ENCODE measurements at regions not wholly inside any gene's neighbourhood (a gene's known extent, or its start where the extent isn't known, plus 50 kb on each side); places are given as distances from the start of the nearest gene placed in this dataset.

DNA sequence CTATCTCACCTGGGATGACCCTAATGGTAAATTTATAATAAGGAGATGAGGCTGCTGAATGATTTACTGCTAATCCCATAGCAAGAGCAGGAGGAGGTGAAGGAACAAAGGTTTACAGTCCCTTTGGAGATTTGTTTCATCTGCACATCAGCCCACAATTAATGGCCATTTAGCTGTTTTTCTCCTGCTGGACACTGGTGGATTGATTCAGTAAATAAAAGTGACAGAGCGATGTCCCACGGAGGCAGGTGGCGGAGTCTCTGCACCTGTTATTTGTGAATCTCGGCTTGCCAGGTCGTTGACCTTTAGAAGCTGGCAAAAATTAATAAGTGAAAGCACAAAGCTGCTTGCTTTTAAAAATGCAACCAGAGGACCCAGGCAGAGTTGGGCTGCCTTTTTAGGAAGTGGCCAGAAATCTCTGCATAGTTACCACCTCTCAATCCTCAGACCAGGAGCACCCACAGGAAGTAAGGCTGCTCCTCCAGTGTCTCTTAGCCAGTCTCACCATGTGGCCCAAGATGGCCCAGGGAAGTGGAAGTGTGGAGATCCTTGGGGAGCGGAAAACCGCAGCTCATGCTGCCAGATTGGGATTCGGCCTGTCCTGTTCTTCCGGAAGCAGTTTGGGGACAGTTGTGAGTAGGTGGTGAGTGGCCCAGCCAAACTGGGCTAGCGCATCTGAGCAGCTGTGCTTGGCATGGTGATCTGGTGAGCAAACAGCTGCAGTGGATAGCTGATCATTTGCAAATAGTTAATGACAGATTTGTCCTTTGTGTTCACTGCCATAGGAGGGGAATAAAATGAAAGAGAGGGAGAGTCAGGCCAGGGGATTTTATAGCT lies 1005.7 kb upstream of the PIK3C3 start:
- peak; percentile 39 for DNase-seq (ENCODE audit: low read depth)

DNA sequence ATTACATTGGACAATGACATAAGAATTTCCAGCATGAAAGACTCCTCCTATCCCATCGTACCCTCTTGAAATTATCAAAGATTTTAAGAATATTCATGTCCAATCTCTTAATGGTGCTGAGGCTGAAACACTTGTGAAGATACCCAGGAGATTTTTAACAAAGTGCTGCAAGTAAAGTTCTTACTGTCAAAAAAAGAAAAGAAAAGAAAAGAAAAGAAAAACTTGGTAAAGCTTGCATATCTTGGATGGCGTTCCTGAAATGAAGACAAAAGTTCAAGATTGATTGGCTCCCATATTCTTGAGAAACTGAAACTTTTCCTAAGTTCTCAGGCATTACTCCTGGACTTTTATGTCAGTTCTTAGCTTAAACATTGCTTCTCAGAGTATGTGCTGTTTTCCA lies 1010.5 kb upstream of the PIK3C3 start:
- DNase-seq (ENCODE audit: low read depth) = no peak

DNA sequence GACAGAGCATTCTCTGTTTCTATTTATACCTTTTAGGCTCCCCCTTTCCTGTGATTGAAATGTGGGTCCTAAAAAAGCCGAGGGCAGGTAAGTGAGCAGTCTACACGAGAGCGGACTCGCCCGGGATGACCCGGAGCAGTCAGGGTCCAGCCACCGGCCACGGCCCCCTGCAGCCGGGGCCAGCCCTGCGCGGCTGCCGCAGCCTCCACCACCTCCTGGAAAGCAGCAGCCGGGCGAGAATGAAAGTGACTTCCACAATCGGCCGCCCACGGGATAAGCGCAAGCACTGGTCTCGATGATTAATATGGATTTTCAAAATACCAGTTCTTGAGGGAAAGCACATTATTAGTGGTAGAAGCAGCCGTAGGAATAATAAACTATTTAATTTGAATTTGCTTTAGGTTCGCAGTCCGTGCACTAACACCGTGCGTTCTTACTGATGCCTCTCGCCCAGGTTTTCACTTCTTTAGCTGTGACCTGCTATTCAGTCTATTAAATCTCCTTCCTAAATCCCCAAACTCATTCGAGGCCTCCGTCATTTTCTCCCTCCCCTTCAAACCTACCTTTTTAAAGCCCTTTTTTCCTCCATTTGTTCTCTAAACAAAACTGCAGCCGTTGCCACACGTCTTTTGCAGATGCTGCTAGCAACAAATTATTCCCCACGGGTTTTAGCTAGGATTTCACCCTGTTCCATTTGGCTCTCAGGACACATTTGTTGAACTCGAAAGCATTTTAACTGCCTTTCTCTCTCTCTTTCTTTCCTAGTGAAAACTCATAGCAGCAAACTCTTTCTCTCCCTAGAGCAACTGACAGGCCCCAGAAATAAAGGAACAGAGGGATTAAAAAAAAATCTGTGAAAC lies 1015.1 kb upstream of the PIK3C3 start:
- peak; percentile 26 for DNase-seq (ENCODE audit: low read depth)

DNA sequence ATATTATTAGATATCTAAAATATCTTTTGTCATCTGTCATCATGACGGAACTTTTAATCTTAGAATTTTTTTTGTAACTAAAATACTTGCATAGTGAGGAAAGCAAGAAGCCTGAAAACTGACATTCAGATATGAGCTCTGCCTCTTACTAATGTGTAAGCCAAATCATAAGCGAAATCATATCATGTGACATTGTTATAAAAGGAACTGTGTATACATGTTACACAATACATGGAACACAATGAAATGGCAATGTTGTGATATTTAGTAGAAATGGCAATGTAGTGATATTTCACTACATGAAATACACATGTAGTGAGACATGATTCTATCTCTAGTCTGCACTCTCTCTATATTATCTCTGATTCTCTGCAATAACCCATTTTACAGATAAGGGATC lies 1016.4 kb upstream of the PIK3C3 start:
- DNase-seq (ENCODE audit: low read depth) = no peak

DNA sequence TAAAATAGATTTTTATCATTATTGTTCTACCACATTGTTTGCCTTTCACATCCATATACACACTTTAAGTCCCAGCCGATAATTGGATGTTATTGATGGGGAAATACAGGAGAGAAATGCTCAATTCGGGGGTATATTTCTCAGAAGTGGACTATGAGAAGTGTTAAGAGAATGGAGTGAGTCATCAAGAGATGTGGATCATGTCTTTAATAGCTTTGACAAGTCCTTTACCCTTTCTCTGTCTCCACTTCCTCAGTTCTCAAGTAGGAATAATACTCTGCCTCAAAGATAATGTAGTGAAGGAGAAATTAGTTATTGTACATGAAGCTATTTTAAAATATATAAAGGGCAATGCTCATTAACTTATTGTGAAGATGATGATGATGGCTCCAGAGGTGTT lies 1017.6 kb upstream of the PIK3C3 start:
- DNase-seq (ENCODE audit: low read depth) = no peak

DNA sequence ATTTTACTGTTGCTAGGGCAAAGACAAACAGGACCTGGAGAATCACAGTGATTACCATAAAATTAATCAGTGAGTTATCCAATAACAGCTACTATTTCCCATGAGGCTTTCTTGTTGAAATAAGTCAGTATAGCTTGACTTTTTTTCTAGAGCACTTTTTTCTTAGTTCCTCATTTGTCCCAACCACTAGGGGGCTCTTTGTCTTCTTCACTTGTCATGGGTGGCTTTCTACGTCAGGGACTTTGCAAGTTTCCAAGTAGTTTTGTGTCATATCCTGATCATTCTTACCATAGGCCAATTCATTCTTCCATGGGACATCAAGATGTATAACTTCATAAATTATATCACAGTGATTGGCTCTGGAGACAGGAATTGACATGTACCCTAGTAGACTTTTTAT lies 1019.6 kb upstream of the PIK3C3 start:
- DNase-seq (ENCODE audit: low read depth) = peak; percentile 26

DNA sequence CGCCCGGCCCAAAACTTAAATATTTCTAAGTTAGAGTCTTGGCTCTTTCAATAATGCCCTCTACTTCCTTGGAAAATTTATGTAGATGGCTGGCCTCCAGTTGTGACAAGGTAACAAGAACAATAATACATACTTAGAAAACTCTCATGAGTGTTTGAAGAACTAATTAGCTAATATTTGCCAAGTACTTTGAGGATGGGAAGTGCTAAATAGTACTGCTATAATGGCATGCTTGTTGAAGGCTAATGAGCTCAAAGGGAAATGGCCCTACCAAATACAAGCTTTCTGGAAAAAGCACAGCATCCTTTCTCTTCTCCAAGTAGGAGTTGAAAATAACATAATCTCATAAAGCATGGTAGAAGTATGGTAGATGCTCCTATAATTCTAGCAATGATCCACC lies 1022.2 kb upstream of the PIK3C3 start:
- DNase-seq (ENCODE audit: low read depth) = no peak

DNA sequence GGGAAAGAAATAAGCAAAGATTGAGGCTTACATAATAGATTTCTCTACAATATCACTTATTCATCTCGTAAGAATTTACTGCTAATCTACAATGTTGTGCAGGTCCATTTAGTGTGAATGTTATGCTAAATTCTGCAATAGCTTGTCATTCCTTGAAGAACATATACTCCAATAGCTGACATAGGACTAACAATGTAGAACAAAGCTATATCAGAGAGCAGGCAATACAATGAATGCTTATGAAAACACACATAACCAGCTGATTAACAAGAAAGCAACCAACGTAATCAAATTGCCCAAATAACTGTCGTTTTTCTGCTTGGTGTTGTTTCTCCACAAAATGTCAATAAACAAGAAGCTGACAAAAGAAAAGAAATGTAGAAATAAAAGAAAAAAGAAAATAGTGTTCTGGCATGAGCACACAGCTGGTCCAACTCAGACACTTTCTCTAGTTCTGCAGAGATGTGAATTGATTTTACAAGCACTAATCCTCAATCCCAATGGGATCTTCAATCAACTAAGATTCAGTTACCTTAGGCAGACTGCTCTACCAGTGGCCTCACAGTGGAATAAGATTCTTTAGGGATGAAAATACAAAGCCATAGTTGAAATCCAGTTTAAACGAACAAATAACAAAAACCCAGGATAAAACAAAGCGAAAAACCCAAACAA lies 1024.7 kb upstream of the PIK3C3 start:
- DNase-seq (ENCODE audit: low read depth) = no peak

DNA sequence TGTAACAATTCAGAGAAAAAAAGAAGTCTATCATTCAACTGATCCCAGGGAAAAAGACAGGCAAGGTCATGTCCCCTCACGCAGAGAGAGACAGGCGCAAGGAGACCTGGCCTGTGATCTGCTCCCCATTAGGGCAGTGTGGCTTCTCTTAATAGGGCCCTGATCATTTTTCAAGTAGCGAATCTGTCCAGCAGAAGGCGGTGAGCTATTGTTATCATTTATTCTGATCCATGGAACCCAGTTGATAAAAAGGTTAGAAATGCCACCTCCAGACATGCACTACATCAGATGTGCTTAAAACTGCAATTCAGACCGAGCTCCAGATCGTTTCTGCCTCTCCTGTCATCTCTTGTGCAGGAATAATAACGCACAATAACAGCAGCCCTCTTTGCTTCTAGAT lies 1025.6 kb upstream of the PIK3C3 start:
- no peak for DNase-seq (ENCODE audit: low read depth)

DNA sequence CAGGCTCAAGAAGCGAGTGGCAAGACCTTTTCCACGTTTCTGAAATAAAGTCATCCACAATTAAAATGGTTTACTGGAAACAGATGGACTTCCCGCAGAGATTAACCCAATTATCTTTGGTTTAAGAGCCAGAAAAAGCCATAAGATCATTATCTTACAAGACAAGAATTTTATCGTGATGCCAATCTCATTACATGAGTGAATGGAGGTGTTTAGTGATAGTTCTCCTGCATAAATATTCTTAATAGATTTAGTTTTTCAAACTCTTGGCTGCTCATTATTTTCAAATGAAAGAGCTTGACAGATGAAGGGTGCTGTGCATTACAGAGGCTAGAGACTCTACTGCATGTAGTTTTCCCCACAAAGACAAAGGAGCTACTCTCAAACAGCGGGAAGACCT lies 1028.4 kb upstream of the PIK3C3 start:
- peak; percentile 41 for DNase-seq (ENCODE audit: low read depth)

DNA sequence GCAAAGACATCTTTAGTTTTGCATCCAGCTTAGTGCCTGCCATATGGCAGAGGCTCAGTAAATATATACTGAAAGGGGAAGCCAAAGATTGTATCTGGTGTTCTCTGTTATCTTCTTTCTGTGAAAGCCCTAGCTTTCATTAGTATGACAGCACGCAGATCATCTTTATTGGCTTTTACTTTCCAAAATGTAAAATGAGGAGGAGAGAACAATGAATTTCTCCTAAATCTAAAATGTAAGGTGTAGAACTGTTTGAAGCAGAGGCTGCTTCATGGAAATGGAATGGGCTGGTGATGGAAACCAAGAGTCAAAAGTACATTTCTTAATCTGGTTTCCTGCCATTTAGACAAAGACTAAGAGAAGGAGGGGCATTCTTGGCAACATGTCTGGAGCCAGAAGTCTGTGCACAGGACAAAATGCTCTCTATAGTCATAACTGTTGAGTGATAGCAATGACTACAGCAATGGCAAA lies 1029.9 kb upstream of the PIK3C3 start:
- no peak for DNase-seq (ENCODE audit: low read depth)

DNA sequence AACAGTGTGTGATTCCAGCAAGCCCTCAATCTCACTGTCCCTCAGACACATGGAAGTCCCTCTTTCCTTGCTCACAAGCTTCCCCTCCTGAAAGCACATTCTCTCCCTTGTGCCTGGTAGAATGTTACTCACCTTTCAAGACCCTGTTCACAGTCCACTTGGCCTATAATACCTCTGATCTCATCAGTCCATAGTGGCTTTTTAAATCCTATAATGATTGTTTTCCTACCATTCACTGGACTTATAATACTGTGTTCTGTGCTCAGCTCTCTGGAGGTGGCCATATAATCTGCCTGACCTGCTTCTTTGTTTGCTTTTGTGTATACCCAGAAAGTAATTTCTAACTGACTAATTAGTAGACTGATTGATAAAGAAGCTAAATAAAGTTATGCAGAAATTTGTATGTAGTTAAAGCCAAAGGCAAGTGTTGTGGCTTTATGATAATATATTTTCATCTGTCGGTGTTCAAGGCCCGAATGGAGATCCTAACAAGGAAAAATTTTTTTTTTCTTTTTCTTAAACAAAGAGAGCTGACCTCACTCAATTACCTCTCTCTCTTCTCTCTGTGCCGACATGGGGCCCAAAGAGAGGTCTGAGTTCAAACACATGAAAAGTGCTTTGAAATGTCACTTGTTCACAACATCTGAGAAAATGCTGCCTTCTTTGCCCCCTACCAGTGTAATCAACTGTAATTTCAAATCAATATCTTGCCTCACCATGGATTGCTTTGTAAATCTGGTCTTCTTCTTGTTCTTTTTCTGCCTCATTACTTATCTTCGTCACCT lies 1033.0 kb upstream of the PIK3C3 start:
- no peak for DNase-seq (ENCODE audit: low read depth)

DNA sequence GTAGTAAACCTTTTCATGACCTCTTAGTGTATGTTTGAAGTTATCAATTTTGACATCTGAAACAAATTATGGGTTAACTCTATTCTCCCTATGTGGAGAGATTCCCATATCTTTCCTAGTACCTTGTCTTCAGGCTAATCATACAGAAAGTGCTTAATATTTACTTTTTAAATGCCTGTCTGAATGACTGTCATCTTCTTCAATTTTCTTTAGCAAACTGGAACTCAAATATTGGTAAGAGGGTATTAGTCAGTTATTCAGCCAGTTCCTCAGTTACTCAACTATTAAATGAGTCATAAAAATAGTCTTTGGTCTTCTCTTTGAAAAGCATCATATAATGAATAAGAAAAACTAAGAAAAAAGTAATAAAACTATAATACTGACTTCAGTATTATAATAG lies 1038.0 kb upstream of the PIK3C3 start:
- DNase-seq (ENCODE audit: low read depth) = no peak

DNA sequence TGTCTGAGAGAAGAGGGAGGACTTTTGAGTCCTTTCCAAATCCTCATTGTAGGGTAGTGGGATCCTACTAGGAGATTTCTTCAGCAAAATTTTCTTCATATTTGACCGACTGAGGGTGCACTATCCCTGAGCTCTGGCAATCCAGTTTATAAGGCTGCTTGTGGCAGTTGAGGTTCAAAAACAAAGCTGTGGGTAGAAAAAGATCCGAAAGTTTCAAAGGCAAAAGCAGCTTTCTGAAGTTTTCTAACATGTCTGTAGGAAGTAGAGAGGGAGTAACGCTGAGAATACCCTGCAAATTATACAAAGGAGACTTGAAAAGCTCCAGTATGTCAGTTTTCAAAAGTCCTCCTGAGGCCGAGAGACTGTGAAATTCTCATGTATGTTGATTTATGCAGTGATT lies 1039.3 kb upstream of the PIK3C3 start:
- no peak for DNase-seq (ENCODE audit: low read depth)

DNA sequence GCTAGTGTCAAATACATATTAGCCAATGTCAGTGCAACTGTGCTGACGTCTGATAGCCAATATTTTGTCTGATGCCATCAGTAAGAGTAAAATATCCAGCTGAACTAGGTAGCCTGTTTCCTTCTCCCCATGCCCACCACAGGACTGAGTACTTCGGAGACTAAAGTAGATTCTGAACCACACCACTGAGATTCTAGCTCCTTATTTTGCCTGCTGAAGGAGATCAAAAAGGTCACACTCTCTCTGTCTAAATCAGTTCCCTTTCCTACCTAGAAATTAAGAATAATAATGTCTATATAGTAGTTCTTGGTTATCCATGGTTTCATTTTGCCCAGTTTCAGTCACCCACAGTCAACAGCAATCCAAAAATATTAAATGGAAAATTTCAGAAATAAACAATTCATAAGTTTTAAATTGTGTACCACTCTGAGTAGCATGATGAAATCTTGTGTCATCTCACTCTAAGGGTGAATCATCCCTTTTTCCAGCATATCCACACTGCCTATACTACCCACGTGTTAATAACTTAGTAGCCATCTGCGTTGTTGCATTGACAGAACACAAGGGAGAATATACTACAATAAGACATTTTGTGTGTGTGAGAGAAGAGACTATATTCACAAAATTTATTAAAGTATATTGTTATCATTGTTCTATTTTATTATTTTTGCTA lies 1043.3 kb upstream of the PIK3C3 start:
- DNase-seq (ENCODE audit: low read depth) = peak; percentile 40

DNA sequence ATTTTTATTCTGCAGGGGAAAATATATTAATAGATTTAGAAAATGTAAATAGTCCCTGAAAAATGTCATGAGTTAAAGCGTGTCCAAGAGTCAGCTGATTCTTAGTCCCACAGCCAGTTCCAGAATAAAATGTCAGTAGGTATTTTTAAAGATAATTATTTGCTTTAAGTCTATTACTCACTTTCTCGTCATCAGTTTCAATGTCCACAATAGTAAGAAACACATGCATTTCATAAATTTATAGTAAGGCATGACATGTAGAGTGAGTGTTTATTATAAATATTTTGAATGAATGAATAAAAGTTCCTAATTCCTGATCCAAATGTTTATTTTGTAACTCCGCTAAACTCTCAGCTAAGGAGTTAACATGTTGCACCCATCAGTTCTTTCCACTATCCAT lies 1044.0 kb upstream of the PIK3C3 start:
- DNase-seq (ENCODE audit: low read depth) = no peak

DNA sequence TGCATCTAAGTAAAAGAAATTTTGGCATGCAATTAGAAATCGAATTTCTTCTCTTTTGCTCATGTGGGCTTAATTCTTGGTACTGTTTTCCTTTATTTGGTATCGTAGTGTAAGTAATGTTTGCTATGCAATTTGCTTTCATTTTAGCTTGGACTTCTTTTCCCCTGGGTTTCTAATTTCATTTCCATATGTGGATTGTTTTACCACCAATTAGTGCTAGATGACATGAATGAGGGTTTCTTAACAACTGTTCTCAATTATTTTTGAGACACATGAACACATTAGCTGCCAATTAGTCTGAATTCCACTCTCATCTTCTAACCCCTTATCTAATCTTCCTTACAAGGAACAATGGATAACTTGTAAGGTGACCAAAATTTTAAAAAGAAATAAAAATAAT lies 1047.2 kb upstream of the PIK3C3 start:
- DNase-seq (ENCODE audit: low read depth) = peak; percentile 31

DNA sequence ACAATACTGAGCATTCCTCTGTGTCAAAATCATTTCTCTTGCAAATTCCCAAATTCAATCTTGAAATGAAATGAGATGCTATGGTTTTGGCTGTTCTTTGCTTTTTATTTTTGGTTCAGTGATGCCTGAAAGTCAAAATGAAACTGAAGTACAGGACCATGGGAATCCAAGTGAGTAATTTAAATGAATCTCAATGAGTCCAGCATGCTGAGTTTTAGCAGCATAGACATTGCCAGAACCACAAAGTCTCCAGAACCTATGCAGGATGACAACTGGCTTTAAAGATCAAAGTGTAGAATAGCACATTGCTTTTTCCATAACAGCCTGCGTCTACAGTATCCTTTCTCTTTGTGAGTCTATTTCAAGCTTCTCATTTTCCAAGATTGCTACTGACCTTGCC lies 1050.7 kb upstream of the PIK3C3 start:
- DNase-seq (ENCODE audit: low read depth) = no peak

DNA sequence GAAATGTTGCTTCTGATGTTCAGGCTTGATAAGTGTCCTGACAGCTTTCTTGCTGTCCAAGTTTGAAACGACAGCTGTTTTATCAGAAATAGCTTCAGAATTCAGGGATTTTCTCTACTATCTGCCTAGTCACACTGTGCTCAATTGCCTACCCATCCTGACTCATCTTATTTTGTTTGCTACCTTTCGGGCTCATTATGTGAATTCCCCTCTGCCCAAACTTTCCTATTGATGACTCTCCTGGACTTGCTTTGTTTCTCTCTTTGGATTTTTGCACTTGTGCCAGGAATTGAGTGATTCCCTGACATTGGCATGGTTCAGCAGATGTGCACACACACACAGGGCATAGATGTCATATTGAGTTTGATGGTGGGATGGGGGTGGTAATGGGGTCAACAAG lies 1052.6 kb upstream of the PIK3C3 start:
- DNase-seq (ENCODE audit: low read depth) = no peak

DNA sequence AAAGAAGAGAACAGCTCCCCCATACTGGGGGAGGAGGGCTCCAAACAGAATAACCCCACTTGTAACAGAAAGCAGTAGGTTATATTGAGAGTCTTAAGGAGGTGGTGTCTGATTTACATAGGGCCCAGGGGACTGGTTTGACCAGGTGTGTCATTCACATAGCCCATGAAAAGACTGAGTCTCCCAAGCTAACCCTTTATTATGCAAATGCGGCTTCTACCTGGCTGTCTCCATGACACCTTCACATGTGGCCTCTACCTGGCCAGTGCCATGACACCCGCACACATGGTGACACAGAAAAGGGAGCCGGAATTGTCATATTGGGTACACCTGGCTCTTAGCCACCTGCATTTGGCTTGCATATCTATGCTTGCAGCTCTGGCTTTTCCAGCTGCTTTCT lies 1057.2 kb upstream of the PIK3C3 start:
- no peak for DNase-seq (ENCODE audit: low read depth)

DNA sequence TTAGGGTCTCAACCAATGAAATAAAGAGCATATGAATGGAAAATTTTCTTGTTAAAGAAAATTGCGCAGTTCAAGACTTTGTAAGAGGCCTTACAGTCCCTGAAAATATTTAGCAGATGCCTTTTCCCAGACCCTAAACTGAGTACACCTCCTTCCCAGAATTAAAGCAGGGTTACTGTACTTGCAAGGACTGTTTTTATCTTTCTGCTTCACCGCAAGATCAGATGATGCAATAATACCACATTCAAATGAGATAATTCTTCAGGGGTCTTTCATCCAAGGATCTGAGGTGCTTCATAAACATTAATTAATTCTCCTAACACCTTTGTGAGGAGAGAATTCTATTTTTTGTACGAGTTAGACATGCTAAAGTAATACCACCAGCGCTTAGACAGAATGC lies 1071.8 kb upstream of the PIK3C3 start:
- DNase-seq (ENCODE audit: low read depth) = no peak

Data from RPMI7951 (cell line).